ENCODE measurements at regions not wholly inside any gene's neighbourhood (a gene's known extent, or its start where the extent isn't known, plus 50 kb on each side); places are given as distances from the start of the nearest gene placed in this dataset.
A peak's percentile ranks its signal among the peaks of the same experiment; 100 is the strongest.

- no peak overlapping the region for H3K4me2 ChIP-seq (replicated peaks; ENCODE audit: extremely low read depth, low read length, poor library complexity, severe bottlenecking)
- peaks cover 0 to 4% of the 10 kb centered on the region in 2 donors for H3K36me3 Mint-ChIP-seq
- H3K9me3 Mint-ChIP-seq = peaks cover 0 to 3% (median 0%) of the 10 kb centered on the region in 7 donors
- no peak overlapping the region for H3K4me3 Mint-ChIP-seq
- H3K27ac ChIP-seq (ENCODE audit: low read depth in 1 of 2, low read length in 2 of 2) = no peak overlapping the region
- peaks cover 25% of the 10 kb centered on the region for H3K4me1 Mint-ChIP-seq
- H4K20me1 ChIP-seq (ENCODE audit: insufficient read depth, low read length) = no peaks in the 10 kb centered on the region
- no peaks in the 10 kb centered on the region for H3K36me3 ChIP-seq (replicated peaks in 1 of 2; ENCODE audit: control insufficient read depth in 1 of 2, insufficient read depth in 2 of 2, low read length in 2 of 2)
- peaks cover 7 to 19% of the 10 kb centered on the region in 2 donors for H3K4me1 ChIP-seq (ENCODE audit: control insufficient read depth in 1 of 2, insufficient read depth in 2 of 2, low read length in 2 of 2)
- H3K9ac ChIP-seq (ENCODE audit: insufficient read depth, low read length, poor library complexity, severe bottlenecking) = no peak overlapping the region
- no peak for TF ChIP-seq CTCF (IDR thresholded peaks at IDR 0.05)
- intact Hi-C loops (cut with micrococcal nuclease) = no loop called here
- peaks cover 0 to 2% (median 2%) of the 10 kb centered on the region in 3 donors for H3K27me3 Mint-ChIP-seq (ENCODE audit: low read depth in 3 of 3)
- H3K9me3 ChIP-seq (replicated peaks in 1 of 2; ENCODE audit: control insufficient read depth in 1 of 2, insufficient read depth in 1 of 2, low read length in 2 of 2) = no peaks in the 10 kb centered on the region
- H3K4me3 ChIP-seq (replicated peaks in 1 of 3; ENCODE audit: low read depth in 2 of 3, low read length in 3 of 3) = no peak overlapping the region
- H3K27me3 ChIP-seq (ENCODE audit: control insufficient read depth in 2 of 2, insufficient read depth in 2 of 2, low read length in 2 of 2) = no peaks in the 10 kb centered on the region
- H3K79me2 ChIP-seq (ENCODE audit: insufficient read depth, low read length) = no peaks in the 10 kb centered on the region
- no peak for DNase-seq
- WGBS (ENCODE audit: insufficient coverage) = 92% methylated on average over 5 of the region's 6 CpGs
- peak overlapping the region in 1 of 7 donors; percentile 67 for H3K27ac Mint-ChIP-seq
- H2AFZ ChIP-seq (ENCODE audit: insufficient read depth, low read depth, low read length, poor library complexity, severe bottlenecking) = no peak overlapping the region
Observed at GRCh38 chr1:244236101-244236500, 185.0 kb downstream of the ZBTB18 start.

- 93% methylated on average over 3 of the region's 7 CpGs for WGBS (ENCODE audit: insufficient coverage)
- no peaks in the 10 kb centered on the region for H3K9me3 ChIP-seq (replicated peaks in 1 of 2; ENCODE audit: control insufficient read depth in 1 of 2, insufficient read depth in 1 of 2, low read length in 2 of 2)
- H3K27me3 Mint-ChIP-seq (ENCODE audit: low read depth in 3 of 3) = peaks cover 0 to 2% (median 0%) of the 10 kb centered on the region in 3 donors
- no peaks in the 10 kb centered on the region for H3K79me2 ChIP-seq (ENCODE audit: insufficient read depth, low read length)
- H3K4me2 ChIP-seq (replicated peaks; ENCODE audit: extremely low read depth, low read length, poor library complexity, severe bottlenecking) = no peak overlapping the region
- no peak for DNase-seq
- peak overlapping the region in 1 of 2 donors; percentile 12 for H3K27ac ChIP-seq (ENCODE audit: low read depth in 1 of 2, low read length in 2 of 2)
- H3K4me1 Mint-ChIP-seq = peaks cover 23% of the 10 kb centered on the region
- no peak for TF ChIP-seq CTCF (IDR thresholded peaks at IDR 0.05)
- H3K9me3 Mint-ChIP-seq = peaks cover 0 to 3% (median 0%) of the 10 kb centered on the region in 7 donors
- peaks cover 7 to 19% of the 10 kb centered on the region in 2 donors for H3K4me1 ChIP-seq (ENCODE audit: control insufficient read depth in 1 of 2, insufficient read depth in 2 of 2, low read length in 2 of 2)
- intact Hi-C loops (cut with micrococcal nuclease) = no loop called here
- no peak overlapping the region for H3K4me3 ChIP-seq (replicated peaks in 1 of 3; ENCODE audit: low read depth in 2 of 3, low read length in 3 of 3)
- no peaks in the 10 kb centered on the region for H4K20me1 ChIP-seq (ENCODE audit: insufficient read depth, low read length)
- H3K36me3 Mint-ChIP-seq = peaks cover 0 to 4% of the 10 kb centered on the region in 2 donors
- no peak overlapping the region for H2AFZ ChIP-seq (ENCODE audit: insufficient read depth, low read depth, low read length, poor library complexity, severe bottlenecking)
- H3K36me3 ChIP-seq (replicated peaks in 1 of 2; ENCODE audit: control insufficient read depth in 1 of 2, insufficient read depth in 2 of 2, low read length in 2 of 2) = no peaks in the 10 kb centered on the region
- H3K9ac ChIP-seq (ENCODE audit: insufficient read depth, low read length, poor library complexity, severe bottlenecking) = no peak overlapping the region
- peak overlapping the region in 5 of 7 donors; percentile 48 to 67 (median 62) for H3K27ac Mint-ChIP-seq
- no peaks in the 10 kb centered on the region for H3K27me3 ChIP-seq (ENCODE audit: control insufficient read depth in 2 of 2, insufficient read depth in 2 of 2, low read length in 2 of 2)
- H3K4me3 Mint-ChIP-seq = no peak overlapping the region
Observed at GRCh38 chr1:244236721-244237120, 185.6 kb downstream of the ZBTB18 start.

Measured in CD14-positive monocyte (primary cell).